NCI-H2171 treated with DMSO at 0.1 percent for 48 hours (cell line): ENCODE measurements at regions not wholly inside any gene's neighbourhood (a gene's known extent, or its start where the extent isn't known, plus 50 kb on each side); places are given as distances from the start of the nearest gene placed in this dataset.

ENCODE experiments used
- DNase-seq: peaks from one replicate; lab custom pipeline; 2025; lab: John Stamatoyannopoulos, UW

DNA sequence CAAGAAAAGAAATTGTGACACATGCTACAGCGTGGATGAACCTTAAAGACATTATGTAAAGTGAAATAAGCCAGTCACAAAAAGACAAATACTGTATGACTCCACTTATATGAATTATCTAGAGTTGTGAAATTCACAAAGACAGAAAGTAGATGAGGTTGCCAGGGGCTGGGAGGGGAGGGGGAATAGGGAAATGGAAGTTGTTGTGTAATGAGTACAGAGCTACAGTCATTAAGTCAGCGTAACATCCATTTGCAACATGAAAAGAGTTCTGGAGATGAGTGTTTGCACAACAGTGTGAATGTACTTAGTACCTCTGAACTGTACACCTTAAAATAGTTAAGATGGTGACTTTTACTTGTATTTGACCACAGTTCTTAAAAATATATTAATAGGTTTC lies 112.1 kb upstream of the CDK1 start:
- DNase-seq: no peak

DNA sequence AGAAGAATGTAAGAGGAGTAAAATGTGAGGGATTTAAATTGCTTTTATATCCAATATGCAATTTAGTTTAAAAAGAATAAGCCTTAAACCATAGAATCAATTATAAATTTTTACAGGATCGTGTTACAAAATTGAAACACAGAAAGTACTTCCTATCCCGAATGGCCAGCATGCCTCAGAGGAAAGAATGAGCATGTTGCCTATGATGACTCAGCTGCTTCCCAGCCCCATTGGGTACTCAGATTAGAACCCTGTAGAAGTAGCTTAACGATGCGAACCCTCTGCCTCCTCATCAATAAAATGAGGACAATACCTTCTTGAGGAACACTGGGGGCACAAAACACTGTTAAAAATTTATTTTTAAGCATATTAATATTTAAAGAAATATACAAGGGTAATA lies 113.4 kb upstream of the CDK1 start:
- peak; percentile 2 for DNase-seq

DNA sequence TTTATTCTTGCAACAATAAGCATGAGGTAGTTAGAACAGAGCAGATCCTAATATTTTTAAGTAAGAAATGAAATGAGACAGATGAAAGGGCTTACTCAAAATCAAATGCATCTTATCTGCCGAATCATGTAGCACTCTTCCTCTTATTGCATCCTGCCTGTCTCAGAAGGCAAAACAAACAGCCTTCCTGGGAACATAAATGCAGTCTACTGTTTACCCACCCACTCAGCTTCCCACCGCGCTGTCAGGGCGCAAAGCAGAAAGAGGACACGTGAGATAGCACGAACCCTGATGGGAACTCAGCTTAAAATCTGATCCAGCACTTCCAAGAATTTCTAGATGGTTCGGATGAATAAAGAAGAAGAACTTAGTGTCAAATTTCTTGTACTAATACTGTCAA lies 114.4 kb upstream of the CDK1 start:
- DNase-seq: no peak

DNA sequence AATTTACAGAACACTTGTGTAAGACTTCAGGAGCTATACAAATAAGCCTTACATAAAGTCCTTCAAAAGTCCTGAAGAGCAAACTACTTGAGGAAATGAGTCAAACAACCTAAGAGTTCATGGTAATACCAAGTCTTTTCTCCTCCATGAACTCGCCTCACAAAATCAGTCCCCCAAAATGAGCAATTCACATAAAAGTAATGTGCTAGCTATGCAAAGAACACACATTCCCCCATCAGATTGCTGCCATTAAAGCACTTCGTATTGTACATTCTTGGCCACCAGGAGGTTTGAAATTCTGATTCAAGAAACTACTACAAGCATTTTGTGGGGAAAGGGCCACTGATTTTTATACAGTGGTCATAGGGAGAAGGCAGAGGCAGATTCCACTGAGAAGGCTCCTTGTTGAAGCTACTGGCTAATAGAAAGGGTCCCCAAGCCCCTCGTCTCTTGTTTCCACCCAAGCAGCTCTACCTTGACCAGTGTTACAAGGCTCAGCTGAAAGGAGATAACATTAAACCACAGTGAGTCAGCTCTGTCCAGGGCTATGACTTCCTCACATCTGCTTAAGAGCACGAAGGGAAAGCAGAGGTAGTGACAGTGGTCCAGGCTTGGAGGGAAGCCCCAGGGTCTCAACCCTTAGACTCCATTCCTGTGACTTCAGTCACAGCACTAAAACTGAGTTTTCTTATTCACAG lies 115.2 kb upstream of the CDK1 start:
- no peak for DNase-seq

DNA sequence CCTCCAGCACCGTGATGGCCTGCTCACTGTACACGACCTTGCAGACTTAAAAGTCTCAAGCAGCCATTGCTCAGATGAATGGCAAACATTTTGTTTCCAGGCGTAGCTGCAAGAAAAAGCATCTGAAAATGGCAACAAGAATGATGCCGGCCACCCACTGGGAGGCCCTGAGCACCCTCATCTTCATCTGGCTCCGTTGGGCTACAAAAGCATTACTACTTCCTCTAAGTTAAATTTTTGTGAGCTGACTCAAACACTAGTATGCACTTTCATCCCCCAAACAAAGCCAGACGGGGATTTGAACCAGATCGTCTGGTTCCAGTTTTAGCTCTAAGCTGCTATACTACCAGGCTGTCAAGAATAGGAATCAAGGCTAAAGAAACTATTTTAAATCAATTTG lies 116.6 kb upstream of the CDK1 start:
- no peak for DNase-seq

DNA sequence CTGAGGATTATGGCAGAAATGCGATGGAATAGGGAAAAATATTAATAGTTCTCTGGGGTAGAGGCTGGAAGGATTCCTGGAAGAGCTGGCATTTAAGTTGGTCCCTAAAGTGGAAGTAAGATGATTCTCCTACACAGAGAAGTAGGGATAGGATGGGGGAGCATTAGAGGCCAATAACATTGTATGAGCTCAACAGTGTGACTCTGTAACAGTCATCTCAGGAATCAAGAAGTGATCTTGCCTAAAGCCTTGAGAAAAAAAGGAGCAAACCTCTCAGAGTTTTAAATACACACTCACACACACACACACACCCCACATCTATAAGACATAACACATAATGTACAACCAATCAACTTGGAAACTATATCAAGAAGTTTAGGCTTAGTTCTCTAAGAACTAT lies 117.7 kb upstream of the CDK1 start:
- DNase-seq: no peak

DNA sequence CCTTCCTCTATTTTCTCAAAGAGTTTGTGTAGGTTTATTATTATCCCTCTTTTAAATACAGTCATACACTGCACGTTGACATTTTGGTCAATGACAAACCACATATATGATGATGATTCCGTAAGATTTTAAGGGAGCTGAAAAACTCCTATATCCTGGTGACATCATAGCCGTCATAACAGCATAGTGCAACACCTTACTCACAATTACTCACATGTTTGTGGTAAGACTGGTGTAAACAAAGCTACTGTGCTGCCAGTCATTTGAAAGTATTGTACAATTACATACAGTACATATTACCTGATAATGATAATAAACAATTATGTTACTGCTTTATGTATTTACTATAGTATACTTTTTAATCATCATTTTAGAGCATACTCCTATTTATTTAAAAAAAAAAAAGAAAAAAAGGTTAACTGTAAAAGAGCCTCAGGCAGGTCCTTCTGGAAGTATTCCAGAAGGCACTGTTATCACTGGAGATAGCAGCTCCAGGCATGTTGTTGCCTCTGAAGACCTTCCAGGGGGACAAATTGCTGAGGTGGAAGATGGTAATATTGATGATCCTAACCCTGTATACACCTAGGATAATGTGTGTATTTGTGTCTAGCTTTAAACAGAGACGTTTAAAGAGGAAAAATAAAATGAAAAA lies 123.3 kb upstream of the CDK1 start:
- DNase-seq: no peak

DNA sequence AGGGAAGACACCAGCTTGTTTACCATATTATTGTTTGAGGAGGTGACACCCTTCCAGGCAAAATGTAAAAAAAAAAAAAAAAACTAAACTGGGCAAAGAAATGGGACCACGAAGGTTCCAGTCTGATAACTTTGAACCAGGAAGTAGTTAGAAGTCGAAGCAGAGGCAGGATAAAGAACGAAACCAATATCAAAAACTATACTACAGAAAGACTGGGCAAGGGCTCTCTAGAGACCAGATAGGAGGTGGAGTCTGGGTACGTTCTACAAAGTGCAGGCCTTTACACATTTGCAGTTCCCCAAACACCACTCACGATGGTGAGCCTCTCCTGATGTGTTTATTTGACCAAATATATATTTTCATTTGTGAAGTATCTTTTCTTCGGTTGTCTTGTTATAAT lies 125.7 kb upstream of the CDK1 start:
- DNase-seq: no peak

DNA sequence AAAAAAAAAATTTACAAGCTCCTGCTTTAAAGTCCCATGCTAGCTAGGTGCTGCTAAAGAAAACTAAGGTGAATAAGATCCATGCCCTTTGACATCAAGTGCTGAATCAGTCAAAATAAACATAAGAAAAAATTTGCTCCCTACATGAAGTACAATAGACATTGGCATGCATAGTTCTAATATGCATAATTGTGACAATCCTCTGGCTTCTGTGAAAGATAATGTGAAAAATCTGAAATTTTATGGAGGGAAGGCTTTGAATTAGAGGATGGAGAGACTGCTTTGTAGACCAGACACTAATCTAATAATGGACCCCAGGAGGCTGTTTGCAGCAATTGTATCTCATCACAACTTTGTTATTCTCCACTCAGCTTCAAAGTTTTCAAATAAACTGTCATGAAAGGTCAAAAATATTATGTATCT lies 127.9 kb upstream of the CDK1 start:
- DNase-seq: no peak

DNA sequence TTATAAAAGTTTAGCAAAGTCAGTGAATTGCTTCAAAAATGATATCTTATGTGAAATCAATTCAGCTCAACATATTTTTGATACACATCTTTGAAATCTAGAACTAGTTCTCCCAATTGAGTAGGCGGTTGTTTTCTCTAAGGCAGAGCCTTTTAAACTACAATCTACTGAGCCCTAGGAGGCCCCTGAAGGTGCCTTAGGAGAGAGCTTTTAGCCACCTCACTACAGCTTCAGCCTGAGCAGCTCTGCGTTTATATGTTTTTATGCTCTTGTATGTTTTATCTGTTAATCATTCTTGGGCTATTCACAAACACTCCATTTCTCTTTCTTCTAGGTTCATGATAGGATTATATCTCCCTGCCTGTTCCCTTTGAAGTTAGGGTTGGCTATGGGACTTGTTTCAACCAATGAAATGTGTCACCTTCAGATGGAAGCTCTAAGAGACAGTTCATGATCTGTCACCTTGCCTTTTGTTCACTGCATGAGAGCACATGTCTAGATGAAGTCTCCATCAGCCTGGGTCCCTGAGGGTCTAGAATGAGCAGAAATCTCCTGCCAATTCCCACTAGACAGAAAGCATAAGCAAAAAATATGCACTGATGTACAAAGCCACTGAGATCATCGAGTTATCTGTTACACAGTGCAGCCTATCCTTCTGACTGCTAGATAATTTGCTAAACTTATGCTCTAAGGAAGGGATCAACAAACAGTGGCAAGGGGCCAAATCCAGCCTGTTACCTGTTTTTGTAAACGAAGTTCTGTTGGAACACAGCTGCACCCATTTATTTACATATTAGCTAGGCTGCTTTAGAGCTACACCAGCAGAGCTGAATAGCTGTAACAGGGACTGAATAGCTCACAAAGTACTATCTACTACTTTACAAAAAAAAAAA lies 128.5 kb upstream of the CDK1 start:
- peak; percentile 28 for DNase-seq

DNA sequence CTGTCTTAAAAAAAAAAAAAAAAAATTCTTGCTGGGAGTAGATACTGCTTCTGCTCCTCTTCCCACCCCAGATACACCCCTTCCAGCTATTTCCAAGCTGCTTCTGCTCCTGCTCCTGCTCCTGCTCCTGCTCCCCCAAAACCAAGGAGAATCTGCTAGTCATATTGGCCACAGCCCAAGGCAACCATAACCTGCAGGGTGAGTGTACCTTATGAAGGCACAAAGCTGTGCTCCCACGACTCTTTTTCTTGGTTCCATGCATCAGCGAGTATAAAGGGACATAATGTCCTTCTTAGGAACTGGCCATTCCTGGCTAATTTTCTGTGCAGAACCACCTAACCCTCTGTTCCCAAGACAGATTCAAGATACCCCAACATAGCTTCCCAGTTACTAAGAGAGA lies 129.5 kb upstream of the CDK1 start:
- DNase-seq: no peak

DNA sequence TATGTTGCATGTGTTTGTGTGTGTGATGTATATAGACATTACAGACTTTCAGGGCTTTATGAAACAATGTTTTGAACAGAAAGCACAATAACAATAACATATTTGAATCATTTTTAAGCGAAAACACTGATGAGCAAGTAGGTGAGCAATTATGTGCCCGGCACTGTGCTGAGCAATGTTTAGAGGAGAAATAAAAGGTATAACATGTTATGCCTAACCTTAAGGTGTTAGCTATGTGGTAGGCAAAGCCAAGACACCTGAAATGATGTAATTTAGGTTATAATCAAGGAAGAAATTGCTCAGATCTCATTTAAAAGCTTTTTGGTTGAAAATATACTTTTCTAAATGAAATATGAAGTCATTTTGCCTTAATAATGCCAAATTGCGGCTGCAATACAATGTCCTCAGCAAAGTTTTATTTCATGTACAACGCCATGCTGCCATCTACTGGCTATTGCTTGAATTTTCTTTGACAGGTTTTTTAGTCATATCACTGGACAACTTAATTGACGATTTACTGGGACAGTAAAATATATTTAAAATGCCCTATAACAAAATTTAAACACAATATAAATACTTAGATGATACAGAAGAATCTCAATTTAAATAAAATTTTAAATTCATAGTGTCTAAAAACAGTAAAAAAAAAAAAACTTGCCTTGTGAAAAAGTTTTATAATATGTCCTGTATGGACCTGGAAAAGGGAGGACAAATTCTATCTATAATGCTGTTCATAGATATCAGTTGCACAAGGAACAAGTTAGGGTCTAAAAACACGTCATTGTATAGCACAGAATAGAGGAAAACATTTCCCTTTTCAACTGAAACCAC lies 131.1 kb upstream of the CDK1 start:
- DNase-seq: peak; percentile 40

DNA sequence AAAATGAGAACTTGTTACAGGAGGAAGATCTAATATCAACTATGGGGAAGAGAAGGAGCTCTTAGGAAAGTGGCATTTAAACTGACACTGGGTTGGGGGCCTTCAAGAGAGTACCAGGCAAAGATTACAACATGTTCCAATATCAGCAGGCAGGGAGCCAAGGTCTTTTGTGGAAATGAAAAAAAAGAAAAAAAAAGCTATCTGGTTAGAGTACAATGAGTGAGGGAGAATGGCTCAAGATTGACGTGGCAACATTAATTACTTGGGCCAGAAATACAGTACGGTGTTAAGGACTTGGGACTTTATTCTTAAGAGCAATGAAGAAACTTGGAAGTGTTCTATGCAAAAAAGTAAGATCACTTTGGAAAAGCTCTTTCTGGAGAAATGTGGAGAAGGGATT lies 132.3 kb upstream of the CDK1 start:
- peak; percentile 1 for DNase-seq

DNA sequence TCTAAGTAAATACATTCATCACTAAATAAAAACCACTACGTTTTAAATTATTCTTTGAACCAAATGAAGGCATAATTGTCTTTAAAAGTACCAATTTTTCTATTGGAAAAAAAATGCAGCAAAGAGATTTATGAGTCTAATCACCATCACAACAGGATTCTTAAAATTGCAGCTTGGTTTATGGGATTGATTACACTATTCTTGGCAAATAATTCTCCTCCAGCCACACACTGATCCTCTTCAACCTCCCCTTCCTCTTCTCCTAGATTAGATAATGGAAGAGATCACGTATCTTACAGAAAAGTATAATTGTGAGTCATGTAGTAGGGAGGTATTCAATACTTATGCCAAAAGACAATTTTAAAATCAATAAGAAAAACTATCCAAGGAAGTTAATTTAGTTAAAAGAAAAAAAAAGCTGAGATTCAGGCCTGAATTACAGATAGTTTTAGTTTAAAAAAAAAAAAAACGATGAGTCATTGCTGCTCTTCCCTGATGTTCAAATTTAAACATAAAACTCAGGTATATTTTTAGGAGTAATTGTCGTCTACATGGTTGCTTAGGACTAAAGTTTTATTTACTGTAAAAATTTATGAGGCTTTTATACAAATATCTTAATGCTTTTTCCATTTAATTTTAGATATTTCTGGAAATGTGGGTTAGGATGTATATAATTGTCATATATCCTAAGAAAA lies 133.7 kb upstream of the CDK1 start:
- peak; percentile 0 for DNase-seq

DNA sequence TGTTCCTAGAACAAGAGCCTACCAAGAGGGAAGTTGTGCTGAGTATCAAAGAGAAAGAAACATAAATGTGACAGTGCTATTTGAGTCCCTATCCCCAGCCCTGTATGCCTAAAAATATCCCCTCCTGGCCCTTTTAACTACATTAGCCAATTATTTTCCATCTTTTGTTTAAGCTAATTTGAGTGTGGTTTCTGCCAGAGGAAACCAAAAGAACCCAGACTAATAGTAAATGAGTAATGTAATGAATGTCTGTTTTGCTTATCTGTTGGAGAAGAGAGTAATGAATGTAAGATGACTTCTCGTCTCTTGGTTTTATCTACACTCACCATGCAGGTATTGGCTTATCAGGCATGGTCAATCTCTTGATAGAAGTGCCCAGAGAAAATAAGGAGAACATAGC lies 134.4 kb upstream of the CDK1 start:
- DNase-seq: no peak

DNA sequence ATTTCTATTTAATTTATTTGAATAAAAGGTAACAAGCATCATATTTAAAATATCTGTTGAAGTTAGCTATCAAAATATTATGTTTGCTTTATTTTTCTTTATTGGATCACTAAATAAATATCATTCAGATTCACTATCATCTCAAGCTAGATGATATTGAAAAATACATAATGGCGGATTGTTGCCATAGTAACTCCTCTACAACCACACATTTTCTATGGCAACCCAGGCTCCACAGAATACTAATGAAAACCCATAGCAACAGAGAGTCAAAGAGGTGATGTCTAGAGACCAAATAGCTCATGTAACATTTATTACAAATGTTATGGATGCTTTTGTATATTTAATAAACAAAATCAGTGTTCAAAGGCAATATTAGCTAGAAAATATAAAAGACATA lies 148.9 kb upstream of the CDK1 start:
- DNase-seq: no peak

DNA sequence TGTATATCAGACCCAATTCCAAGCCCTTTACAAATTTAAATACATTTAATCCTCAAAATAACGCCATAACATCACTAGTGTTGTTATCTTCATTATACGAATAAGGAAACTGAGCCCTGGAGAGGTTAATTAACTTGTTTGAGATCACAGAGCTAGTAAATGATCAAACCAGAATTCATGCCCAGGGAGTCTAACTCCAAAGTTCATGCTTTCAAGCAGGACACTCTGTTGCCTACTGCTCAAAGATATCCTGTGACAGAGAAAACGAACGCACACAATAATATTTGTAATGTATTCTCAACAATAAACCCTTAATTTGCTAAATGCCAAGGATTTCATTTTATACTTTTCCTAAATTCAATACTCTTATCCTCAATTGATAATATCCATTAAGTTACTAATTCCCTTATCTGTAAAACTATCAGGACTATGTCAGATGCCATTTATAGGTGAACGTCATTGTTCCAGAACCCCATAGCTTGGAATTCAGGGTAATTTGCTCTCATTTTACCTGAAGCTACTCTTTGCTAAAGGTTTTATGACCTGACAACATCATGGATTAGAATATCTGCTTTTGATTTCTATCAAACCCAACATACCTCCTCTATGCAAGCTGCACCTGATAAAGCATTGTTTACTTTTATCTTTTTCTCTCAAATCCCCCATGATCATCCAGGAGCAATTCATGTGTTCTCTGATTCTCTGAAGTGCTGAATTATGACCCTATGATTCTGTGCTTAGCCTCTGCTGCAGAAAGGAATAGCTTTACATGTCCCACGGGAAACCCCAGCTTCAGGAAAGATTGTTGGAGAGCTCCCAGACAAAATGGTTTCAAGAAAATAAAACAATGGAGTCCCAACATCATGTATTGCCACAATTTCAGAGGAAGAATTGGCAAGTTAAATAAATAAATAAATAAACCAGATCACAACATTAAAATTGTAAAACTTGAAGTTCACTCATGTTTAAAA lies 150.2 kb upstream of the CDK1 start:
- peak; percentile 1 for DNase-seq

DNA sequence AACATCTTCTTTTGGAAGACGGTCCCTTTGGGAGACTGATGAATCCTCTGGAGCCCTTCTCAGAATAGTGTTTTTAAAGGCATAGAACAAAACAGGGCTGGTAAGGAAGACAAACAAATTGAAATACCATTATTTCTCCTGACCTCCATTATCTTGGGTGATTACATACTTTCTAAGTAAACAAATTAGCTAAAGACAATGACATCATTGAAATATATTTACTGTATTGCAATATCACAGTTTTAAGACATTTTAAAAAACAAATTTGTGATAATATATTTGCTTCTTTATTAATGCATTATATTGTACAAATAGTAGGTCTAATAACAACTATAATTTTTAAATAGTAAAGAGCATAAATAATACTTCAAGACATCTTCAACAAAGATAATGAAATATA lies 152.2 kb upstream of the CDK1 start:
- DNase-seq: no peak

DNA sequence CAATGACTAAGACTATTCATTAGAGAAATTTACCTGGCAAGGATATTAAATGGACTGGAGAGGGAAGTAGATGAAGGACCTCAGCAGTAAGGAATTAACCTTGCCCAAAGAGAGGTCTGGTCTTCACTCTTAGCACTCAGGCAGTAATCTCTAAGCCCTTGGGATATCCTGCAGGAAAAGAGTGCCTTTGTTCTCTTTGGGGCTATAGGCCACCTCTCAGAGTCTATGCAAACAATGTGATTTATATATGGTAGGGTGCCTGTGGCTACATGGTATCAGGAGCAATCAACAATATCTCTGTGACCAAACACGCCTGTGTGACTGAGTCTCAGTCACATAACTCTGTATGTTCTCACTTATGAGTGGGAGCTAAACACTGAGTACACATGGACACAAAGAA lies 154.7 kb upstream of the CDK1 start:
- no peak for DNase-seq

DNA sequence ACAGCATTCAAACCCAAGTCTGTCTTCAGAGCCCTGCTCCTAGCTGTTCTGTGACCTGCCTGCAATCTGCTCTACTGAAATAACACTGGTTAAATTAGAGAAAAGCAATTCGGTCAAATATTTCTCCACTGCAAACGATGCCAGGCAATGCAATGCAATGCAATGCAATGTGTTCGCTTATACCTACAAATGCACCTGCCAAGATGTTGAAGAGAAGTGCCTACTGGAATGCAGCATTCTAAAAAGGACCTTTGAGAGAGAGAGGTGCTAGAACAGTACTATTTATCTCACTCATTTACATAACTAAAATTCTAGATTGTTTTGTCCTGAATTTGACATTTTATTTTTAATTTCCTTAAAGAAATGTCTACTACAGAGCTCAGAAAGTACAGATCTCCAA lies 157.3 kb upstream of the CDK1 start:
- no peak for DNase-seq
